ENCODE measurements at regions not wholly inside any gene's neighbourhood (a gene's known extent, or its start where the extent isn't known, plus 50 kb on each side); places are given as distances from the start of the nearest gene placed in this dataset.
A peak's percentile ranks its signal among the peaks of the same experiment; 100 is the strongest.

- H3K4me3 ChIP-seq, result no peak overlapping the region
- DNase-seq (ENCODE audit: low spot score) (no peak), ATAC-seq (ENCODE audit: insufficient number of reproducible peaks, low FRiP score, low read depth) (no peak)
- no peaks in the 10 kb centered on the region for H3K9me3 ChIP-seq
- no peaks in the 10 kb centered on the region for H3K36me3 ChIP-seq
- H3K4me1 ChIP-seq (ENCODE audit: control insufficient read depth in 1 of 2, low read depth in 2 of 2), result peaks cover 30 to 37% of the 10 kb centered on the region in 2 donors
- H3K27ac ChIP-seq, result no peak overlapping the region
- TF ChIP-seq, protein P1, sequence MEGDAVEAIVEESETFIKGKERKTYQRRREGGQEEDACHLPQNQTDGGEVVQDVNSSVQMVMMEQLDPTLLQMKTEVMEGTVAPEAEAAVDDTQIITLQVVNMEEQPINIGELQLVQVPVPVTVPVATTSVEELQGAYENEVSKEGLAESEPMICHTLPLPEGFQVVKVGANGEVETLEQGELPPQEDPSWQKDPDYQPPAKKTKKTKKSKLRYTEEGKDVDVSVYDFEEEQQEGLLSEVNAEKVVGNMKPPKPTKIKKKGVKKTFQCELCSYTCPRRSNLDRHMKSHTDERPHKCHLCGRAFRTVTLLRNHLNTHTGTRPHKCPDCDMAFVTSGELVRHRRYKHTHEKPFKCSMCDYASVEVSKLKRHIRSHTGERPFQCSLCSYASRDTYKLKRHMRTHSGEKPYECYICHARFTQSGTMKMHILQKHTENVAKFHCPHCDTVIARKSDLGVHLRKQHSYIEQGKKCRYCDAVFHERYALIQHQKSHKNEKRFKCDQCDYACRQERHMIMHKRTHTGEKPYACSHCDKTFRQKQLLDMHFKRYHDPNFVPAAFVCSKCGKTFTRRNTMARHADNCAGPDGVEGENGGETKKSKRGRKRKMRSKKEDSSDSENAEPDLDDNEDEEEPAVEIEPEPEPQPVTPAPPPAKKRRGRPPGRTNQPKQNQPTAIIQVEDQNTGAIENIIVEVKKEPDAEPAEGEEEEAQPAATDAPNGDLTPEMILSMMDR (IDR thresholded peaks at IDR 0.05), result no peak
- no peaks in the 10 kb centered on the region for H3K27me3 ChIP-seq (replicated peaks; ENCODE audit: insufficient read depth)
These were observed 119.6 kb downstream of the MTX2 start for GRCh38 chr2:176388861-176389260.

DNA sequence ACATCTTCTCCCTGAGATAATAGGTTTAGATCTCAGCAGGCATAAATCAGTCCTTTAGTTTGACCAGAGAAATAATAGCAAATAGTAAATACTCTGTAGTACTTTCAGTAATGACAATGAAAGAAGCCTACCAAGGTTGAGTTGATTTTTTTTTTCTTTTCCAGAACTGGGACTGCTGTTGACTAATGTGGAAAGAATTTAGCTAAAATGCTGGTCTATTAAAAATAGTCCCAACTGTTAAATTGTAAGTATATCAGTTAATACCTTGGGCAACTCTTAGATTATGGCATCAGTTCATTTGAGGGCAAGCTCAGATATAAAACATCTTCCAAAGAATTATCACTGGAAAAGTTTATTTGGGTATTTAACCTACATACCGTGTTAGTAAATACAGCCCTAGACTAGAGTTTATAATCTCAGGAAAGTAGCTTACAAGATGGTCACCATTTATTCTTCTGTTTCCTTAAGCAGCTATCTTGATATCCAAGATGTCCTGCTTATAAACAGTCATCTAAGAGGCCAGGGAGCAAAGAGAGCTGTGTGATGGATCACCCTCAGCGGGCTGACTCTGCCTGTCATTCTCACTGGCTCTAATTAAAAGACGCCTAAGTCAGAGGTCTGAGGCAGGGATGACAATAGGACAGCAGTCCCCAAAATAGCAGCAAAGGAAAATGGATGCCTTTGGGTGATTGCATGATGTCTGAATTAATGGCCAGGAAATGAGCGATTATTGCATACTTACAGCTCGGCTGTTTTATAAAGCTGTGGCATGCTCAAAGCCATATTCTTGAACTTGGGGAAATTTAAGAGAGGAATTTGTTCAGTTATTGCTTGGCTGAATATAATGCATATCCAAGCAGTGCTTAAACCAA is 121.3 kb downstream of the MTX2 start:
- Histone ChIP-seq H3K36me3 (no peaks in the 10 kb centered on the region), H3K27ac (peak overlapping the region; percentile 58 to 62), H3K27me3 (replicated peaks; ENCODE audit: insufficient read depth) (no peaks in the 10 kb centered on the region), H3K4me3 (no peak overlapping the region), H3K4me1 (ENCODE audit: control insufficient read depth in 1 of 2, low read depth in 2 of 2) (peaks cover 30 to 37% of the 10 kb centered on the region in 2 donors), H3K9me3 (no peaks in the 10 kb centered on the region)
- DNase-seq (ENCODE audit: low spot score) (no peak), ATAC-seq (ENCODE audit: insufficient number of reproducible peaks, low FRiP score, low read depth) (peak; percentile 46)
- TF ChIP-seq, protein P1 (IDR thresholded peaks at IDR 0.05), result no peak

- no peaks in the 10 kb centered on the region for H3K27me3 ChIP-seq (replicated peaks; ENCODE audit: insufficient read depth)
- H3K9me3 ChIP-seq, result no peaks in the 10 kb centered on the region
- TF ChIP-seq, protein P1 (IDR thresholded peaks at IDR 0.05), result no peak
- no peak for DNase-seq (ENCODE audit: low spot score)
- peaks cover 30 to 37% of the 10 kb centered on the region in 2 donors for H3K4me1 ChIP-seq (ENCODE audit: control insufficient read depth in 1 of 2, low read depth in 2 of 2)
- H3K4me3 ChIP-seq, result no peak overlapping the region
- peak overlapping the region; percentile 58 to 62 for H3K27ac ChIP-seq
- no peaks in the 10 kb centered on the region for H3K36me3 ChIP-seq
- no peak for ATAC-seq (ENCODE audit: insufficient number of reproducible peaks, low FRiP score, low read depth)
These were observed 121.8 kb downstream of the MTX2 start for GRCh38 chr2:176391148-176391419.

DNA sequence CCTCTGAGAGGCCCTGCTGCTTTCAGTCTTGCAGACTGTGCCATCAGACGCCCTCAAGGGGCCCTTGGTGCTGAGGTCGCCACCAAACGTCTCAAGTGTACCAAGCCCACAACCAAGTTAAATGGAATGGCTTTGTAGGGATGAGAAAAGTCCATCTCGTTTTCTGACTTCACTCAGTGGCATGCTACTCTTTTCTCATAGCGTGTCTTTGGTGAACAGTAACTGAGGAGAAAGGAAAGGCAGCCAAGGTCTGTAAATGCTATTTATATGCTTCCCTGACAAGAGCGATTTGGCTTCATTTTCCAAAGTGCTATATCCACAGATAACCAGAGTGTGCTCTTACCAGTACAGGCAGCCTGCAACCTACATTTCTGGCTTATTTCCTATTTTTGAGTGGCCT is 123.0 kb downstream of the MTX2 start:
- Histone ChIP-seq H3K4me1 (ENCODE audit: control insufficient read depth in 1 of 2, low read depth in 2 of 2) (peaks cover 30 to 37% of the 10 kb centered on the region in 2 donors), H3K27ac (peak overlapping the region; percentile 51 to 58), H3K27me3 (replicated peaks; ENCODE audit: insufficient read depth) (no peaks in the 10 kb centered on the region), H3K36me3 (no peaks in the 10 kb centered on the region), H3K9me3 (no peaks in the 10 kb centered on the region), H3K4me3 (no peak overlapping the region)
- no peak for DNase-seq (ENCODE audit: low spot score)
- ATAC-seq (ENCODE audit: insufficient number of reproducible peaks, low FRiP score, low read depth), result no peak
- TF ChIP-seq, protein P1 (IDR thresholded peaks at IDR 0.05), result no peak

DNA sequence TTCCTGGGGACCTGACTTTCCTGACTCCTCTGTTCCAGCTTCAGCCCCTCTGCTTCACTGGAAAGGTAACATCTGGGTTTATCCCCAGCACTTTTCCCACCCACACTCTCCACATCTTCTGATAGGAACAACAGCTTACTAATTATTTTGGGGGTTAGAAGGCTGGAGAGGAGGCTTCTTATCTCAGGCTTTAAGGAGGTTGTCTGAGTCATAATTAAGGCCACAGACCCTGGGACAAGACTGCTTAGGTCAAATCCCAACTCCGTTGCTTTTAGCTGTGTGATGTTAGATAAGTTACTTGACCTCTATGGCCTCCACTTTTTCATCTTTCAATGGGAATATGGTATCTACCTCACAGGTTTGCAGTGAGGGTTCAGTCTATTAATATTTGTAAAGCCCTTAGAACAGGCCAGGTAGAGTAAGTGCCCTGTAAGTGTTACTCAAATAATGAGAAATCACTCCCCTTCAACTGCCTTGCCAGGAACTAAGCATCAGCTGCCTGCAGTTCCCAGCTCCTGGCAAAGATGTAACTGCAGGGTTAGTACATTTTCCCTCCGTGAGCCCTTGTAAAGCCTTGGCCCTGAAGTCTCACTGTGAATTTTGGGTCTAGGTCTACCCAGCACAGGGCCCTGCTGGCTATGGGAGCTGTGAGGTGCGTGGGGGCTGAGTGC is 123.6 kb downstream of the MTX2 start:
- ATAC-seq (ENCODE audit: insufficient number of reproducible peaks, low FRiP score, low read depth) (no peak), DNase-seq (ENCODE audit: low spot score) (no peak)
- TF ChIP-seq, protein P1 (IDR thresholded peaks at IDR 0.05), result no peak
- Histone ChIP-seq H3K9me3 (no peaks in the 10 kb centered on the region), H3K36me3 (no peaks in the 10 kb centered on the region), H3K27ac (peak overlapping the region; percentile 51 to 58), H3K4me1 (ENCODE audit: control insufficient read depth in 1 of 2, low read depth in 2 of 2) (peaks cover 30 to 37% of the 10 kb centered on the region in 2 donors), H3K27me3 (replicated peaks; ENCODE audit: insufficient read depth) (no peaks in the 10 kb centered on the region), H3K4me3 (no peak overlapping the region)

Data from thoracic aorta (tissue), 2 donors.